ENCODE measurements at regions not wholly inside any gene's neighbourhood (a gene's known extent, or its start where the extent isn't known, plus 50 kb on each side); places are given as distances from the start of the nearest gene placed in this dataset.

GRCh38 chr17:13931800-13932460 is 137.4 kb upstream of the COX10 start:
- Histone ChIP-seq H3K27ac (ENCODE audit: low read depth, low read length) (no peak overlapping the region), H3K4me1 (ENCODE audit: control insufficient read depth, insufficient read depth, low read length) (peaks cover 9% of the 10 kb centered on the region), H3K36me3 (ENCODE audit: control insufficient read depth, insufficient read depth, low read length) (no peaks in the 10 kb centered on the region), H3K9ac (ENCODE audit: low read depth, low read length) (no peak overlapping the region), H3K4me3 (ENCODE audit: low read depth, low read length) (no peak overlapping the region), H3K27me3 (ENCODE audit: control insufficient read depth, insufficient read depth, low read length) (no peaks in the 10 kb centered on the region), H3K9me3 (ENCODE audit: control insufficient read depth, insufficient read depth, low read length) (no peaks in the 10 kb centered on the region)

- Histone ChIP-seq H3K4me1 (ENCODE audit: control insufficient read depth, insufficient read depth, low read length) (peaks cover 9% of the 10 kb centered on the region), H3K36me3 (ENCODE audit: control insufficient read depth, insufficient read depth, low read length) (no peaks in the 10 kb centered on the region), H3K27me3 (ENCODE audit: control insufficient read depth, insufficient read depth, low read length) (no peaks in the 10 kb centered on the region), H3K9ac (ENCODE audit: low read depth, low read length) (no peak overlapping the region), H3K9me3 (ENCODE audit: control insufficient read depth, insufficient read depth, low read length) (no peaks in the 10 kb centered on the region), H3K4me3 (ENCODE audit: low read depth, low read length) (no peak overlapping the region), H3K27ac (ENCODE audit: low read depth, low read length) (no peak overlapping the region)
Observed at GRCh38 chr17:13933441-13934276, 135.6 kb upstream of the COX10 start.

- Histone ChIP-seq H3K4me1 (ENCODE audit: control insufficient read depth, insufficient read depth, low read length) (no peaks in the 10 kb centered on the region), H3K27me3 (ENCODE audit: control insufficient read depth, insufficient read depth, low read length) (no peaks in the 10 kb centered on the region), H3K9ac (ENCODE audit: low read depth, low read length) (no peak overlapping the region), H3K27ac (ENCODE audit: low read depth, low read length) (no peak overlapping the region), H3K4me3 (ENCODE audit: low read depth, low read length) (no peak overlapping the region), H3K9me3 (ENCODE audit: control insufficient read depth, insufficient read depth, low read length) (no peaks in the 10 kb centered on the region), H3K36me3 (ENCODE audit: control insufficient read depth, insufficient read depth, low read length) (no peaks in the 10 kb centered on the region)
Observed at GRCh38 chr17:13939222-13939621, 130.1 kb upstream of the COX10 start.

- Histone ChIP-seq H3K27me3 (ENCODE audit: control insufficient read depth, insufficient read depth, low read length) (no peaks in the 10 kb centered on the region), H3K4me3 (ENCODE audit: low read depth, low read length) (no peak overlapping the region), H3K4me1 (ENCODE audit: control insufficient read depth, insufficient read depth, low read length) (no peaks in the 10 kb centered on the region), H3K36me3 (ENCODE audit: control insufficient read depth, insufficient read depth, low read length) (no peaks in the 10 kb centered on the region), H3K9me3 (ENCODE audit: control insufficient read depth, insufficient read depth, low read length) (no peaks in the 10 kb centered on the region), H3K9ac (ENCODE audit: low read depth, low read length) (no peak overlapping the region), H3K27ac (ENCODE audit: low read depth, low read length) (no peak overlapping the region)
Observed at GRCh38 chr17:13940858-13941665, 128.2 kb upstream of the COX10 start.

- no peaks in the 10 kb centered on the region for H3K36me3 ChIP-seq (ENCODE audit: control insufficient read depth, insufficient read depth, low read length)
- H3K4me1 ChIP-seq (ENCODE audit: control insufficient read depth, insufficient read depth, low read length), result no peaks in the 10 kb centered on the region
- no peak overlapping the region for H3K4me3 ChIP-seq (ENCODE audit: low read depth, low read length)
- no peaks in the 10 kb centered on the region for H3K27me3 ChIP-seq (ENCODE audit: control insufficient read depth, insufficient read depth, low read length)
- H3K27ac ChIP-seq (ENCODE audit: low read depth, low read length), result no peak overlapping the region
- no peak overlapping the region for H3K9ac ChIP-seq (ENCODE audit: low read depth, low read length)
- H3K9me3 ChIP-seq (ENCODE audit: control insufficient read depth, insufficient read depth, low read length), result no peaks in the 10 kb centered on the region
Observed at GRCh38 chr17:13941781-13942180, 127.5 kb upstream of the COX10 start.

- no peaks in the 10 kb centered on the region for H3K27me3 ChIP-seq (ENCODE audit: control insufficient read depth, insufficient read depth, low read length)
- H3K9ac ChIP-seq (ENCODE audit: low read depth, low read length), result no peak overlapping the region
- no peak overlapping the region for H3K27ac ChIP-seq (ENCODE audit: low read depth, low read length)
Observed at GRCh38 chr17:13943909-13944308, 125.4 kb upstream of the COX10 start.

GRCh38 chr17:13947499-13947898 is 121.8 kb upstream of the COX10 start:
- Histone ChIP-seq H3K9me3 (ENCODE audit: control insufficient read depth, insufficient read depth, low read length) (no peaks in the 10 kb centered on the region), H3K4me1 (ENCODE audit: control insufficient read depth, insufficient read depth, low read length) (no peaks in the 10 kb centered on the region), H3K4me3 (ENCODE audit: low read depth, low read length) (no peak overlapping the region), H3K27me3 (ENCODE audit: control insufficient read depth, insufficient read depth, low read length) (no peaks in the 10 kb centered on the region), H3K27ac (ENCODE audit: low read depth, low read length) (no peak overlapping the region), H3K9ac (ENCODE audit: low read depth, low read length) (no peak overlapping the region), H3K36me3 (ENCODE audit: control insufficient read depth, insufficient read depth, low read length) (no peaks in the 10 kb centered on the region)

More at GRCh38 chr17:13943909-13944308, 125.4 kb upstream of the COX10 start:
- Histone ChIP-seq H3K4me1 (ENCODE audit: control insufficient read depth, insufficient read depth, low read length) (no peaks in the 10 kb centered on the region), H3K4me3 (ENCODE audit: low read depth, low read length) (no peak overlapping the region), H3K36me3 (ENCODE audit: control insufficient read depth, insufficient read depth, low read length) (no peaks in the 10 kb centered on the region), H3K9me3 (ENCODE audit: control insufficient read depth, insufficient read depth, low read length) (no peaks in the 10 kb centered on the region)

GRCh38 chr17:13952009-13952750 is 117.1 kb upstream of the COX10 start:
- no peak overlapping the region for H3K9ac ChIP-seq (ENCODE audit: low read depth, low read length)
- H3K4me1 ChIP-seq (ENCODE audit: control insufficient read depth, insufficient read depth, low read length), result no peaks in the 10 kb centered on the region; the same call in 1 of the 2 replicates
- no peaks in the 10 kb centered on the region for H3K36me3 ChIP-seq (ENCODE audit: control insufficient read depth, insufficient read depth, low read length)
- H3K27ac ChIP-seq (ENCODE audit: low read depth, low read length), result no peak overlapping the region
- H3K4me3 ChIP-seq (ENCODE audit: low read depth, low read length), result no peak overlapping the region
- no peaks in the 10 kb centered on the region for H3K27me3 ChIP-seq (ENCODE audit: control insufficient read depth, insufficient read depth, low read length)
- H3K9me3 ChIP-seq (ENCODE audit: control insufficient read depth, insufficient read depth, low read length), result no peaks in the 10 kb centered on the region

GRCh38 chr17:13953841-13954240 is 115.5 kb upstream of the COX10 start:
- Histone ChIP-seq H3K9me3 (ENCODE audit: control insufficient read depth, insufficient read depth, low read length) (no peaks in the 10 kb centered on the region), H3K4me3 (ENCODE audit: low read depth, low read length) (no peak overlapping the region), H3K9ac (ENCODE audit: low read depth, low read length) (no peak overlapping the region), H3K27me3 (ENCODE audit: control insufficient read depth, insufficient read depth, low read length) (no peaks in the 10 kb centered on the region), H3K36me3 (ENCODE audit: control insufficient read depth, insufficient read depth, low read length) (no peaks in the 10 kb centered on the region), H3K4me1 (ENCODE audit: control insufficient read depth, insufficient read depth, low read length) (no peaks in the 10 kb centered on the region; the same call in 1 of the 2 replicates), H3K27ac (ENCODE audit: low read depth, low read length) (no peak overlapping the region)

- no peaks in the 10 kb centered on the region for H3K36me3 ChIP-seq (ENCODE audit: control insufficient read depth, insufficient read depth, low read length)
- no peaks in the 10 kb centered on the region for H3K9me3 ChIP-seq (ENCODE audit: control insufficient read depth, insufficient read depth, low read length)
- H3K27ac ChIP-seq (ENCODE audit: low read depth, low read length), result no peak overlapping the region
- no peaks in the 10 kb centered on the region for H3K27me3 ChIP-seq (ENCODE audit: control insufficient read depth, insufficient read depth, low read length)
- no peak overlapping the region for H3K9ac ChIP-seq (ENCODE audit: low read depth, low read length)
- no peak overlapping the region for H3K4me3 ChIP-seq (ENCODE audit: low read depth, low read length)
- no peaks in the 10 kb centered on the region; the same call in 1 of the 2 replicates for H3K4me1 ChIP-seq (ENCODE audit: control insufficient read depth, insufficient read depth, low read length)
Observed at GRCh38 chr17:13957636-13958035, 111.7 kb upstream of the COX10 start.
